ENCODE measurements at regions not wholly inside any gene's neighbourhood (a gene's known extent, or its start where the extent isn't known, plus 50 kb on each side); places are given as distances from the start of the nearest gene placed in this dataset.
"Not testable (repeated sequence)": the region's sequence is repeated elsewhere in the genome, so short reads cannot be mapped to it uniquely, and the experiment has no call there.

- no peak overlapping the region for H3K4me3 ChIP-seq (ENCODE audit: low read depth, low read length)
- TF ChIP-seq CTCF (IDR thresholded peaks at IDR 0.05; ENCODE audit: low read depth, low read length, missing control alignments) = no peak
- no peak for DNase-seq (ENCODE audit: low read depth)
- in situ Hi-C loops (cut with HindIII; ENCODE audit: low sequenced_read_pairs) = no loop called here
These were observed 758.3 kb upstream of the PCDH20 start for GRCh38 chr13:62173958-62174357.

- TF ChIP-seq CTCF (IDR thresholded peaks at IDR 0.05; ENCODE audit: low read depth, low read length, missing control alignments) = no peak
- in situ Hi-C loops (cut with HindIII; ENCODE audit: low sequenced_read_pairs) = no loop called here
- H3K4me3 ChIP-seq (ENCODE audit: low read depth, low read length) = no peak overlapping the region
- DNase-seq (ENCODE audit: low read depth) = no peak
These were observed 756.0 kb upstream of the PCDH20 start for GRCh38 chr13:62171697-62172096.

- no peak for DNase-seq (ENCODE audit: low read depth)
- no peak for TF ChIP-seq CTCF (IDR thresholded peaks at IDR 0.05; ENCODE audit: low read depth, low read length, missing control alignments)
- in situ Hi-C loops (cut with HindIII; ENCODE audit: low sequenced_read_pairs) = no loop called here
- H3K4me3 ChIP-seq (ENCODE audit: low read depth, low read length) = no peak overlapping the region
These were observed 753.2 kb upstream of the PCDH20 start for GRCh38 chr13:62168891-62169290.

- no peak for TF ChIP-seq CTCF (IDR thresholded peaks at IDR 0.05; ENCODE audit: low read depth, low read length, missing control alignments)
- in situ Hi-C loops (cut with HindIII; ENCODE audit: low sequenced_read_pairs) = no loop called here
- DNase-seq (ENCODE audit: low read depth) = no peak
- H3K4me3 ChIP-seq (ENCODE audit: low read depth, low read length) = no peak overlapping the region
These were observed 752.1 kb upstream of the PCDH20 start for GRCh38 chr13:62167650-62168172.

GRCh38 chr13:62162860-62163259 lies 747.2 kb upstream of the PCDH20 start:
- no peak for DNase-seq (ENCODE audit: low read depth)
- in situ Hi-C loops (cut with HindIII; ENCODE audit: low sequenced_read_pairs) = no loop called here
- no peak for TF ChIP-seq CTCF (IDR thresholded peaks at IDR 0.05; ENCODE audit: low read depth, low read length, missing control alignments)
- H3K4me3 ChIP-seq (ENCODE audit: low read depth, low read length) = no peak overlapping the region

- DNase-seq (ENCODE audit: low read depth) = no peak
- in situ Hi-C loops (cut with HindIII; ENCODE audit: low sequenced_read_pairs) = no loop called here
- H3K4me3 ChIP-seq (ENCODE audit: low read depth, low read length) = no peak overlapping the region
- TF ChIP-seq CTCF (IDR thresholded peaks at IDR 0.05; ENCODE audit: low read depth, low read length, missing control alignments) = no peak
These were observed 742.9 kb upstream of the PCDH20 start for GRCh38 chr13:62158520-62158919.

- in situ Hi-C loops (cut with HindIII; ENCODE audit: low sequenced_read_pairs); H3K4me3 ChIP-seq (ENCODE audit: low read depth, low read length); DNase-seq (ENCODE audit: low read depth): not testable (repeated sequence)
These were observed 736.1 kb upstream of the PCDH20 start for GRCh38 chr13:62151724-62152123.
